ENCODE measurements at regions not wholly inside any gene's neighbourhood (a gene's known extent, or its start where the extent isn't known, plus 50 kb on each side); places are given as distances from the start of the nearest gene placed in this dataset.

DNA sequence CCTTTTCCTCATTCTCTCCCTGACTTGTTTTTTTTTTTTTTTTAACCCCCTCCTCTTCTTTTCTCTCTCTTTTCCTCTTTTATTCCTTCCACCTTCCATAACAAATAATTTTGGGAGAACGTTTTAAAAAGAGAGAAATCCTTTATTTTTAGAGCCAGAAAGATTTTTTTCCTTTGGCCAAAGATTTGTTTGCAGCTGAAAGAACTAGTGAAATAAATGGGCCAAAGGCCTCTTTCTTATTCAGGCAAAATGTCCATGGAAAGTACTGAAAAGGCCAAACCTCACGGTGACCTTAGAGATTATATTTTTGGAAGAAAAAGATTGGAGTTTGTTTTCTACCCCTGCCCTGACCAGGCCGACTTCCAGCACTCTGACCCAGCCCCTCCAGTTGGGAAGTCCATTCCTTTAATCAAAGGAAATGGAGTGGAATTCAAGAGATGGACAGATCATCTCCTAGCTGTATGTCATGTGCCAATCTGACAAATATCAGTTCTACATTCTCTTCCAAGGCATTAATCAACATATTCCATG lies 214.3 kb upstream of the ADAMTS9 start:
- DNase-seq, result no peak

DNA sequence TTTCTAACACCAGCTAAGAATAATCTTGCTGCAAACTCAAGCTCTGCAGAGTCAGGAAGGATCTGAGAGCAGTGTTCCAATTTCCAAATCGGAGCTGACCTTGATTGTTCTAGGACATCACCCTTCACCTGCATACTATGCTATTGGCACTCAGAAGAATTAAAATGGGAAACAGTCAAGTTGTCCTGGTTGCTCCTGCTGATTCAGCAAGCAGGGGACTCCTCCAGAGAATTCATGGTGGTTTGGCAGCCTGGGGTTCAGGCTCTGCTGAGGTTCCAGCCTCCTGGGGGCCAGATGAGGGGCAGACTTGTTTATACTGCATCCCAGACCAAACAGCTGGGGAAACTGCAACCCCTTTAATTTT lies 213.7 kb upstream of the ADAMTS9 start:
- no peak for DNase-seq

DNA sequence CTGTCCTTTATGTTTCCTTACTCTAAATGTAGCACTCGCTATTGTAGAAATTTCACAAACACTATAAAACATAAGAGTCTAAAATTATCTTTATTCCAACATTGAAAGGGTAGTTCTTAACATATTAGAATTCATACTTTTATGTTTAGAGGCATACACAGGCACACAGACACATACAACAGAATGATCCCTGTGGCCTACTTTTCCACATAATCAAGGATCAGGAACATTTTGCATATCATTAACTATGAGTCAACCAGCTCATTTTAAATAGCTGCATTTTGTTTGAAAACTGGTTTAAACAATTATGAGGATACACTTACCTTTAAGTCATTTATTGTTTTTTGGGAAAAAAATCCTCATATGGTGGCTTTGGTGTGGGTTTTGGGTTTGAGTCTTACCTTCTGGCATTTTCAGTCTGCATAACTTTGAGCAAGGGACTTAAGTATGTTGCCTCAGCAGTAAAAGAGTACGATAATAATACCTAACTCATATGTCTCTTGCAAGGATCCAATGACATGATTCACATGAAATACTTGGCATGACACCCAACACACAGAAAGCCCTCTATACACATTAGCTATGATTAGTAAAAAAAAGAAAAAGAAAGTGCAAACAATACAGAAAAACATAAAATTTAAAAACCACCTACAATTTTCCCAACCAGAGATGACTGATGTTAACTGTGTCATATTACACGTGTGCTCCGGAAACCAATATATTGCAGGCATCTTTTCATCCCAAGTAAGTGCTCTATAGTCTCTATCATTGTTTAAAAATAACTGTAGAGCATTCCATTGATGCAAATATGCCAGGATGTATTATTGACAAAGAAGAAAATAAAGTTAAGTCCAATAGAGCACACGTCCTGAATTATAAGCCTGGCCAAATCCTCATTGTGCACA lies 213.1 kb upstream of the ADAMTS9 start:
- DNase-seq, result no peak

DNA sequence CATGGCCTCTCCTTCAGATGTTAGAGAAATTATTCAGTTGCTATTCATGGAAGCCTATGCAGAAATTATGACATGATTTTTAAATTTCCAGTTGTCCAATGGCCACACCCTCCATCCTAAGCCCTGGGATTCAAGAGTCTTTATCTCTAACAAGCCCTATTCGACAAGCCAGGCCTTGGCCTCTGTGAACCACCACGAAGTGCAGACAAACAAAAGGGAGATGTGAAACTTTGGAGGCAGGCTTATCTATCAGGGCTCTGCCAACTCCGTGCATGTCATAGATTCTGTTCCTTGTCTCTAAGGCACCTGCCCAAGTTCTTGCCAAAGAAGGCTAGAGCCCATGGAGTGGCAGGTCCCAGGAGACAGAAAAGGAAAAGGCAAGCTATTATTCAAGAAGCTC lies 212.4 kb upstream of the ADAMTS9 start:
- no peak for DNase-seq

DNA sequence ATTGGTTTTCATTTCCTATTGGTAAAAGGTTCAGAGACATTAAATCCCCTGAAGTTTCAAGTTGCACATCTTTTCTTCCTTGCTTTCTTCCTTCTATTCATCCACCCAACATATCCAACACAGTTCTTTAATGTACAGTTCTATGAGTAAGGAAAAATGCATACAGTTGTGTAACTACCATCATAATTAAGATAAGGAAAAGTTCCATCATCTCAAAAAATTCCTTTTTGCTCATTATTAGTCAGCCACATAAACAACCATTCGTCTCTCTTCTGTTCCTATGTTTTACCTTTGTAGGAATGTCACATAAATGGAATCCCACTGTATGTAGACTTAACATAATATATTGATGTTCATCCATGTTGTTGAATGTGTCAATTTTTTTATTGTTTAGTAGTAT lies 211.1 kb upstream of the ADAMTS9 start:
- DNase-seq, result no peak

DNA sequence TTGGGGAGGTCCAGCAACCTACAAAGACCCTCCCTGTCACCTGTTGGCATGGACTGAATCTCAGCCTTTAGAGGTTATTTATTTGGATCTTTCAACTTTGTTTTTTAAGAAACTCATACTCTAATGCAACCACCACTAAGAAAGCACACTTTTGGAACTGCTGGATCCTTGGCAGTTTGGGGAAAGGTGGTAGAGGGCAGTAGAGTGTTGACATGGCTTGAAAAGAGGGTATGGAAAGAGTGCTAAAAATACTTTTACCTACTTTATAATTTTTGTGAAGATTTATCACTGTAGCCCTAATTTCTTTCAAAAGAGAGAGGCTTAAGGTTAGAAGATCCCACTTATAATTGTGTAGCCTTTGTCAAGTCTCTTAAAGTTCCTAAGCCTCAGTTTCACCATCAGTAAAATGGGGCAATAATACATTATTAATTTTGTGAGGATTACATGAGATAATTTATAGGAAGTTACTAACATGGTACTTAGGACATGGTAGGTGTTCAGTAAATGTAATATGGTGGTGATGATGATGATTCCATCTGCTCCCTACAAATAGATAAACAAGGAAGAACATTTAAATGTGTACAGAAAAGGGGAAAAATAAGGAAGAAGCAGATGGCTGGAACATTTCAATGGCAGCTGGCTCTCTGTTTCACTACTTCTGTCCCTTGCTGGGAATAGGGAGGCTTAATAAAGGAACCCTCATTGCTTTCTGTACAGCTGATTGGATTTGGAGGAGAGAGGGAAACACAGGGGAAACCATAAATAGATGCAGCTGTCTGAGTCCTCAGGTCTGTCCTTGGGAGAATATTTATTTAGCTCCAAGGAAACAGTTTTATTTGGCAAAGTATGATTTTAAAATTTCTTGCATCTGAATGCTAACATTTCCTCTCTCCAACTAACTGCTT lies 208.4 kb upstream of the ADAMTS9 start:
- DNase-seq, result no peak

DNA sequence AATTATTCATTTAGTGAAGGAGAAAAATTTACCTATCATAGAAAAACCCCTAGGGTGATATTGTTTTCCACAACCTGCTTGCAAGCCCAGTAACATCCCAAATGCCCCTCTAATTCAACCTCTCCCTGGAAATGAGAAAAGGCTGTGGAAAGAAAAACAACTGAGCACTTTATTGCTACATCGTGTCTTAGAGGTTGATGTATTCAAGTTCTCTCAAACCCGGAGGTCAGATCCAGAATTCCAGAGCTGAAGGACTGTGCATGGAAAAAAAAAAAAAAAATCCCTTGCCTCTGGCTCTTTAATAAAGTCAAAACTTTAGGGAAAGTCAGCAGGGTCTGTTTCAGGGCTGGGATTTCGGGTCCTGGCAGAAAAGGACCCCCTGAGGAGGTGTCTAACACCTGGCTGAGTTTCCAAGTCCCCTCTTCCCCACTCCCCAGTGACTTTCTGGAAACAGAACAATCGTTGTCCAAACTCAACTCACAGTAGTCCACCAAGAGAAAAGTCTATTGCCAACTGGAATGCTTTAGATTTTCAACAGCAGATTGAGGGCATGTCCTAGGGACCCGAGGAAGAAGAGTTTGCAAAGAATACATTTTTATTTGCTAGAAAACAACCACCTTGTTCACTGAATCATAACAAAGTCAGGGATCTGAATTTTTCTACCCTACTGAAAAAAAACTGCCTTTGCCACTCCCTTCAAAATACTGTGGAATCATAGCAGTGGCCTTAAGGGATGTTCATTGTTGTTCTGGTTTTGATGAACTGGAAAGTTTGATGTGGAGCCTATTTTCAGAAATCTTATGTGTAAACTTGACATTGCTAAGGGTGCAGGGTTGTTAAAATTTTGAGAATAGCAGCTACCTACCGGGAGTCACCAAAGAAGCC lies 207.5 kb upstream of the ADAMTS9 start:
- no peak for DNase-seq

DNA sequence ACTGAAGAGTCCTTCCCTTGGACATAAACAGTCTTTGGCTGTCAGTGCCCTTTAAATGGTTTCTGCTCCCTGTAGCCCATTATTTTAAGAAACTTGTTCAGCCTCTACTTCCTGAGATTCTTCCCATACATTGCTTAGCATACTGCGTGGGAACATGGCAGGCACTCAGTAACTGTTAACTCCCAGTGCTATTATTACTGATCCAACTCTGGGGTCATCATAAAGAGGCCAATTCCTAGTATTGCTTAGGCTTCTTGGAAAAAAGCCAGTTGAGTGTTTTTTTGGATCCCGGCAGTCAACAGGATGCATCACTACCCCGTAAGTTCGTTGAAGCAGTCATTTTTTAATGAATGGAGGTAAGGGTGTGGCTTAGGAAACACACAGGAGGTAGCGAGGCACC lies 206.2 kb upstream of the ADAMTS9 start:
- no peak for DNase-seq

DNA sequence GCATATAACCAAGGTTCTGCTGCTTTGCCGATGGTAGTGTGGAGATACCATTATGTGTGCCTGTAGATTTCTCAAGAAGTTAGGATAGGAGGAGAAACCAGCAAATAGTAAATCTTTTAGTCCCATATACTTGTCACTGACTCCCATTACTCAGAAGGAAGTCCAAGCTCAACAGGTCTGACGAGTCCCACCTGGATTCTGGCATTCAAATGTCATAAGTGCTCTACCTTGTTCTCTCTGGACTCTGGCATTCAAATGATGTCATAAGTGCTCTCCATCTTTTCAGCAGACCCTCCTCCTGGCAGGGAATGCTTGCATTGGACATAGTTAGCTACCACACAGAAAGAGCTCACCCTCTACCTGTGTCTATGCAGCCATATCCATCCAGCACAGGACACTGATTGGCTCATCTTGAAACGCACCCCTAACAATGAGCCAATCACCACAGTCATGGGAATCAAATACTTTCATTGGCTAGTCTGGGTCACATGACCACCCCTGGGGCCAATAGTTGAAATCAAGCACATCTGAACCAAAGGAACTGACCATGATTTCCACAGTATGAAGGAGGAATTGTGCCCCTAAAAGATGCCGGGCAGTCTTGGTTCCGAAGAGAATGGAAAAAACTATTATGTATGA lies 205.0 kb upstream of the ADAMTS9 start:
- DNase-seq, result no peak

DNA sequence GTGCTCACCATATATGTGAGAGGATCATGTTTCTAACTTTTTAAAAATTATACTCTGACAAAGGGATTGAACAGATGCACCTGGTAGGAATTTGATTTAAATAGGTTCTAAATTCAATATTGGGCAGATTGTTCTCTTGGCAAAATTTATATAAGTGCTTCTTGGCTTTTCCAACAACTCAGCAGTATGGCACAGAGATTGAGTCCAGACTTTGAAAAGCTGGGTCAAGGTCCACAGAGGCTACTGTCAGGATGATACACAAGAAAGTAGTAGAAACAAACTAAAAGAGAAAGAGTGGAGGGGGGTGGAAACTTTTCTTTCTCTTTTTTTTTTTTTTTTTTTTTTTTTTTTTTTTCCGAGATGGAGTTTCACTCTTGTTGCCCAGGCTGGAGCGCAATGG lies 203.2 kb upstream of the ADAMTS9 start:
- DNase-seq, result no peak

DNA sequence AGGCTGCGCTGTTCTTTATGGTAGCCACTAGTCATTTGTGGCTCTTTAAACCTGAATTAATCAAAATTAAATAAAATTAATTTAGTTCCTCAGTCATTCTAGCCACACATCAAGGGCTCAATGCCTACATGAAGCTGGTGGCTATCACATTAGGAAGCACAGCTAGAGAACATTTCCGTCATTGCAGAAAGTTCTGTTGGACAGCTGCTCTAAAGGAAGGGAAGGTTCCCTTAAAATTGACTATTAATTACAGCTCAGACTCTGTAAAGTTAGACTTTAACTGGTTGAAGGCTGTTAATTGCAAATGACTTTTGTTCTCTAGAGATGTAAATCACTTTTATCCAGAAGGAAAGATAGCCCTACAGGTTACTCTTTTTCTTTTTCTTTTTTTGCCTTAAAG lies 202.7 kb upstream of the ADAMTS9 start:
- no peak for DNase-seq

DNA sequence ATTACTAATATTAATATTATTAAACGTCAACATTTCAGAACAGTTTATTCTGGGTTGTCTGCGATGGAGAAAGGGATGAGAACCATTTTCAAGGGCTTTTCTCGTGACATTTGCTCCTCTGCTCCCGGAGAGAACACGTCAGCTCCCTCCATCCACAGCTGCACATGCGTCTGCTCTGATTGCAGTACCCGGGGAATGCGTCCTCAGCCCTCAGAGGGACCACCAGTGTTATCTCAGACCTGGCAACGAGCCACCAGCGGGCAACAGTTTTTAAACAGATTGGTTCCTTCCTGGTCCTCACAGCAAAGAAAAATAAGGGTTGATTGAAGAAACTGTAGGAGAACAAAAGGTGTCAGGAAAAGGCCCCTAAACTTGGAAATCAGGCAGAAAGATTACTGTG lies 202.2 kb upstream of the ADAMTS9 start:
- no peak for DNase-seq

DNA sequence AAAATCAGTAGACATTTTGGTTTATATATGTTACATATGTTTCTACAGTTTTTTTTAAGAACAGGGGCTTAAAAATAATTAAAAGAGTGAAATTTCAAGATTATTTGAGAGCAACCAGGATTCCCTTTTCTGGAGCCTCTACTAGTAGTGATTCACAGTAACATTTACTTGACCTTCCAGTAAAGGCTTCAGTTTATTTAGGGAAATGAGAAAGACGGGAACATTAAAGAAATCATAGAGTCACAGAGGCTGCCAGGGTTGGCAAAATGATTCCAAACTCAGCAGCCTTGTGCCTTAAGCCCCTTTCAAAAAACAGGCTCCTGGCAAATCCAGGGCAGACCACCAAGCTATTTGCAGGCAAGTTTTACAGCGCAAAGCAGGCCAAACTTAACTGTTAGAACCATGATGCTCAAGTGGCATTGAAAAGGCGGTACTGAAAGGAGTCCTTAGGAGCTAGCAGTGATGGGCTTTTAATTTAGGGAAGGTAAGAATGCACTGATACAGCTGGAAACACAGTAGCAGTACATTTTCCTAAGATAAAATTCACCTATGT lies 201.1 kb upstream of the ADAMTS9 start:
- no peak for DNase-seq

DNA sequence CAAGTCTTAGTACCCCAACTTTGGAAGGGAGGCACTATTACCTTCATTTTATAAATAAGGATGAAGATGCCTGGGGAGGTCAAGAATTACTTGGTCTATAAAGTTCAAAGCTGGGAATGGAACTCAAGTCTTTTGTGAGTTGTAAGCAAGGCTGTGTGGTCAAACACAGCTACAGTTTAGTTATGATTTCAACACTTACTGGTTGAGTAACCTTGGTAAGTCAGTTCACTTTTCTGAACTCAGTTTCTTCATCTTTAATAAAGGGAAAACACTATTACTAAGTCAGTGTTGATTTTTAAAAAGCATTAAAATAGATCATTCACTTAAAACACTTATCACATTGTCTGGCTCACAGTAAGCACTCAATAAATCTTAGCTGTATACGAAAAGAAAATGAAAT lies 200.4 kb upstream of the ADAMTS9 start:
- DNase-seq, result no peak

DNA sequence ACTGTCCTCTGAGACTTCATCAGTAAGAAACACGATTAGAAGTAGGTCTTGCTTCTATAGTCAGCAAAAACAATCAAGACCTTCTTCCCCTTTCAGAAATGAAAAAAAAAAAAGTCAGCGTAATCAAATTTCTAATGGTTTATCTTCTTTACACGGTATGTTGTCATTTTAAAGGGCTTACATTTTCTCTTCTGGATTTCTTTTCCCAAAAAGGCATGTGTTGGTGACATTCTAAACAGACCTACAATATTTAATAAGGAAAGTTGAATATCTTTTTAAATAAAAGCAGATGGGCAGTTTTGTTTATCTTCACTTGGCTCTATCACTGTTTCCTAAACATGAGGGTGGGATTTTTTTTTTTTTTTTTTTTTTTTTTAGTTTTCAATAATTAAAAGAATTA lies 197.3 kb upstream of the ADAMTS9 start:
- DNase-seq, result no peak

DNA sequence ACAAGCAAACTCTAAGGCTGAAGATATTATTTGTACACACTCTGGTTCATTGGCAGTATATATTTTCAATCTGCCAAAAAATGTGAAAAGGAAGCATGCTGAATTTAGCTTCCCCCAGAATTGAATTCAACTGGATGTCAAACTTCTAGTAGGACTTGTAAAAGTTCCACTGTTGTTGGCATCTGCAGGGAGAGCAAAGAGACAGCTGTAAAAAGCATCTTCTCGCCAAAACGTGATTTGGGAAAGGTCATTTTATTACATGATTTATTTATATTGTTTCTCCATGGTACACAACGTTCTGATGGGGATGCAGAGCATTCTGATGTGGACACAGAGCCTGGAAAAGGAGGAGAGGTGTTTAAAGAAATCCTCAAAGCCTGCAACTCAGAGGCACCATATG lies 196.7 kb upstream of the ADAMTS9 start:
- DNase-seq, result no peak

DNA sequence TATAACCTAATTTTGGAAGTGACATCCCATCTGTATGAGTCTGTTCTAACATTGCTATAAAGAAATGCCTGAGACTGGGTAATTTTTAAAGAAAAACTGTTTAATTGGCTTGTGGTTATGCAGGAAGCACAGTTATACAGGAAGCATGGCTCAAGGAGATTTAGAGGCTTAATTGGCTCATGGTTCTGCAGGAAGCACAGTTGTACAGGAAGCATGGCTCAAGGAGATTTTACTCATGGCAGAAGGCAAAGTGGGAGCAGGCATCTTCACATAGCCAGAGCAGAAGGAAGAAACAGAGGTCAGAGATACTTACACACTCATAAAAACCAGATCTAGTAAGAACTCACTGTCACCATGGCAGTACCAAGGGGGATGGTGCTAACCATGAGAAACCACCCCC lies 193.1 kb upstream of the ADAMTS9 start:
- DNase-seq, result no peak

DNA sequence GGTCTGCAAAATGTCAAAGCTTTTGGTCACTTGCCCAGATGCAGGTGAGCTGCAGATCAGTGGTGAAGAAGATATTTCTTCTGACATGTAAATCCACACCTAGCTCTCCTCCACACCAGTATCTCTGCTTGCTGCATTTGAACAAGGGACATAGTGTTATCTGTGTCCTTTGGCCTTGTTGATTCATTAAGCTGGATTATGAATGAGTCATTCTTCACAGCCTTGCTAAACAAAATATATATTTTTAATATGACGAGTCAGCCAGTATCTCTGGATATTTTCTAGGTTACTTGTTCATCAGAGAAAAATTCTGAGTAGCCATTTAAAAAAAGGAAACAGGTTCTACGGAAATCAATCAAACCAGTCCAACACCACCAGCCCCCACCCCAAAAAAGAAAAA lies 190.6 kb upstream of the ADAMTS9 start:
- no peak for DNase-seq

DNA sequence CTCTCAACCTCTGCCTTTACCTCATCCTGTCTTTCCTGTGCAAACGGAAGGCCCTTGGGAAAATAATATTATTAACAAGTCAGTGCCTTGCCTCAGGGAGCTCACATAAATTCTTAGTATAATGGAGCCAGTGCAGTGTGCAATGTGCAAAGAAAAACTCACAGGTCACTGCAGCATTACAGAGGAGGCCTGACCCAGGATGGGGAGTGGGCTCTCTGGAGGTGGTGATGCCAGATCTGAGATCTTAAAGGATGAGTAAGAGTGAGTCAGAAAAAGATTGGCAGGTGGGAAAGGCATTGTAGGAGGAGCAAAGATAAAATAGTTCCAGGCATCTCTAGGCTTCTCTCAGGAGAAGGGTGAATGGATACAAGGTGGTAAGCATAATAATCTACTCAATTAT lies 185.6 kb upstream of the ADAMTS9 start:
- DNase-seq, result no peak

DNA sequence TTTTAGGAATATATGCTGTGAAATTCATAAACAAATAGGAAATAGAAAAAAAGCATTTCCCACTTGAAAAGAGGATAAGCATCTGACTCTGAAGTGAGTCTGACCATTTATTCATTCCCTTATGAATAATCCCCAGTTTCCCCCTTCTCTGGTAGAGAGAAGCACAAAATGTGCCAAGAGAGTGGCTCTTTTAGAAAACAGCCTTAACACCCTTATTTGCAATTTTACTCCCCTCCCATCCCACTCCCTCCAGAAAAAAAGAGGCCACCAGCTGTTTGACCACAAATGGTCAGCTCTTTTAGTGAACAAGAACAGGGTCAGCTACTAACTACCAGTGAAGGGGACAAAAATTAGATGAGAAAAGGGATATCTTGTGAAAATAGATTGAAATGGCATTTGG lies 184.5 kb upstream of the ADAMTS9 start:
- DNase-seq, result no peak

DNA sequence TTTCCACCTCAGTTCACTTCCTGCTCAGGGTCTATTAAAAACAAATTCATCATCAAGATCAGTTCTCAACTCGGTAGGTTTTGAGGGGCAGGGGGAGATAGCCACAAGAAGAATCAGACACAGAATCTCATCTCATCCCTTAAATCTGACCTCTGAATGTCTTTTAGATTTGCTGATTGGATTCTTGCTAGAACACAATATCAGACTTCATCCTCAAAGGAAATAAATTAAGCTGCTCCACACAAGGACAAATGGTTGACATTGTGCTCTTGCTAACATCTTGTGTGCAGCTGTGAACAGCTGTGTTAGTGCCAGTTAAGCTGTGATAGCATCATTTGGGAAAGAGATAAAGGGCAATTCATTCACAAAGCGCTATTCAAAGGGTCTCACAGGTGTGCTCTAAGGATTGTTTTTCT lies 184.0 kb upstream of the ADAMTS9 start:
- DNase-seq, result no peak
